Sigmoid colon (tissue), 4 donors: ENCODE measurements at regions not wholly inside any gene's neighbourhood (a gene's known extent, or its start where the extent isn't known, plus 50 kb on each side); places are given as distances from the start of the nearest gene placed in this dataset.

ENCODE experiments used
- CTCF ChIP-seq, 4 experiments: fragments of 450-650 bp in 3 of 4; fragments of 200-600 bp in 1 of 4; IDR thresholded peaks; one replicate each; pipeline ENCODE4 v1.5.1; 2016 to 2019; ENCODE audit warnings: antibody characterized with exemption in 4 of 4, mild to moderate bottlenecking in 3 of 4, moderate library complexity in 2 of 4
- EP300 ChIP-seq, 4 donors: sonication (generic); formaldehyde crosslinking; IDR thresholded peaks; one replicate each; pipeline ENCODE4 v1.6.1; 2017; ENCODE audit warnings: antibody characterized with exemption in 4 of 4
- POLR2A ChIP-seq, 2 donors: fragments of 450-650 bp; IDR thresholded peaks; one replicate each; pipeline ENCODE4 v1.6.1; 2016; ENCODE audit warnings: antibody characterized with exemption in 2 of 2, mild to moderate bottlenecking in 2 of 2, moderate library complexity in 2 of 2
- POLR2AphosphoS5 ChIP-seq, 4 donors: sonication (generic); formaldehyde crosslinking; IDR thresholded peaks; one replicate each; pipeline ENCODE4 v1.6.1; 2017; ENCODE audit warnings: antibody characterized with exemption in 4 of 4

GRCh38 chr5:63155310-63155631 is 576.7 kb downstream of the LRRC70 start:
- TF ChIP-seq CTCF (IDR thresholded peaks at IDR 0.05) (no peak), EP300 (IDR thresholded peaks at IDR 0.05) (no peak), POLR2A (IDR thresholded peaks at IDR 0.05) (no peak), POLR2AphosphoS5 (IDR thresholded peaks at IDR 0.05) (no peak)
